ENCODE measurements at regions not wholly inside any gene's neighbourhood (a gene's known extent, or its start where the extent isn't known, plus 50 kb on each side); places are given as distances from the start of the nearest gene placed in this dataset.

GRCh38 chr13:111406636-111407035 lies 86.2 kb downstream of the TEX29 start:
- Histone ChIP-seq H3K4me1 (ENCODE audit: insufficient read depth) (no peaks in the 10 kb centered on the region), H4K20me1 (replicated peaks; ENCODE audit: insufficient read depth) (no peaks in the 10 kb centered on the region), H3F3A (replicated peaks; ENCODE audit: low read depth) (no peaks in the 10 kb centered on the region), H3K4me2 (no peak overlapping the region), H3K79me2 (replicated peaks; ENCODE audit: insufficient read depth) (no peaks in the 10 kb centered on the region), H3K9me2 (ENCODE audit: insufficient read depth) (no peaks in the 10 kb centered on the region), H3K27me3 (ENCODE audit: insufficient read depth) (no peaks in the 10 kb centered on the region), H3K27ac (ENCODE audit: low read depth) (no peak overlapping the region), H3K4me3 (no peak overlapping the region), H2AFZ (no peak overlapping the region), H3K36me3 (ENCODE audit: insufficient read depth) (no peaks in the 10 kb centered on the region)
- DNase-seq (ENCODE audit: low spot score) = no peak
- Mint-ChIP-seq H3K9me3 (no peaks in the 10 kb centered on the region), H3K4me1 (peaks cover 4% of the 10 kb centered on the region; the same call in 1 of the 3 replicates), H3K27me3 (ENCODE audit: insufficient read depth, low read depth, poor library complexity) (peaks cover 16% of the 10 kb centered on the region), H3K36me3 (ENCODE audit: low read depth) (no peaks in the 10 kb centered on the region), H3K27ac (no peak overlapping the region), H3K4me3 (no peak overlapping the region)
- no peak for ATAC-seq
- TF ChIP-seq ZNF331 (CRISPR knock-in tag; IDR thresholded peaks at IDR 0.05; ENCODE audit: low read depth) = no peak
- TF ChIP-seq ETS1 (IDR thresholded peaks at IDR 0.05) = no peak
- no peak for TF ChIP-seq CREB1 (CRISPR knock-in tag; IDR thresholded peaks at IDR 0.05; ENCODE audit: low read depth)
- TF ChIP-seq, protein P1, sequence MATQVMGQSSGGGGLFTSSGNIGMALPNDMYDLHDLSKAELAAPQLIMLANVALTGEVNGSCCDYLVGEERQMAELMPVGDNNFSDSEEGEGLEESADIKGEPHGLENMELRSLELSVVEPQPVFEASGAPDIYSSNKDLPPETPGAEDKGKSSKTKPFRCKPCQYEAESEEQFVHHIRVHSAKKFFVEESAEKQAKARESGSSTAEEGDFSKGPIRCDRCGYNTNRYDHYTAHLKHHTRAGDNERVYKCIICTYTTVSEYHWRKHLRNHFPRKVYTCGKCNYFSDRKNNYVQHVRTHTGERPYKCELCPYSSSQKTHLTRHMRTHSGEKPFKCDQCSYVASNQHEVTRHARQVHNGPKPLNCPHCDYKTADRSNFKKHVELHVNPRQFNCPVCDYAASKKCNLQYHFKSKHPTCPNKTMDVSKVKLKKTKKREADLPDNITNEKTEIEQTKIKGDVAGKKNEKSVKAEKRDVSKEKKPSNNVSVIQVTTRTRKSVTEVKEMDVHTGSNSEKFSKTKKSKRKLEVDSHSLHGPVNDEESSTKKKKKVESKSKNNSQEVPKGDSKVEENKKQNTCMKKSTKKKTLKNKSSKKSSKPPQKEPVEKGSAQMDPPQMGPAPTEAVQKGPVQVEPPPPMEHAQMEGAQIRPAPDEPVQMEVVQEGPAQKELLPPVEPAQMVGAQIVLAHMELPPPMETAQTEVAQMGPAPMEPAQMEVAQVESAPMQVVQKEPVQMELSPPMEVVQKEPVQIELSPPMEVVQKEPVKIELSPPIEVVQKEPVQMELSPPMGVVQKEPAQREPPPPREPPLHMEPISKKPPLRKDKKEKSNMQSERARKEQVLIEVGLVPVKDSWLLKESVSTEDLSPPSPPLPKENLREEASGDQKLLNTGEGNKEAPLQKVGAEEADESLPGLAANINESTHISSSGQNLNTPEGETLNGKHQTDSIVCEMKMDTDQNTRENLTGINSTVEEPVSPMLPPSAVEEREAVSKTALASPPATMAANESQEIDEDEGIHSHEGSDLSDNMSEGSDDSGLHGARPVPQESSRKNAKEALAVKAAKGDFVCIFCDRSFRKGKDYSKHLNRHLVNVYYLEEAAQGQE (IDR thresholded peaks at IDR 0.05; ENCODE audit: unreplicated experiment) = no peak
- TF ChIP-seq ZNF462 (CRISPR knock-in tag; IDR thresholded peaks at IDR 0.05) = no peak
- no peak for TF ChIP-seq EZH2phosphoT487 (IDR thresholded peaks at IDR 0.05; ENCODE audit: unreplicated experiment)
- no peak for TF ChIP-seq STAT1 (IDR thresholded peaks at IDR 0.05; ENCODE audit: unreplicated experiment)
- TF ChIP-seq CTCF (conservative IDR thresholded peaks at IDR 0.05; ENCODE audit: low read depth in 2 of 2) = no peak
- TF ChIP-seq POLR2AphosphoS5 (IDR thresholded peaks at IDR 0.05; ENCODE audit: low read depth) = no peak
- no peak for TF ChIP-seq JUNB (IDR thresholded peaks at IDR 0.05; ENCODE audit: unreplicated experiment)
- no peak for TF ChIP-seq ZNF114 (CRISPR knock-in tag; IDR thresholded peaks at IDR 0.05)
- TF ChIP-seq NANOG (IDR thresholded peaks at IDR 0.05; ENCODE audit: borderline replicate concordance) = no peak
- TF ChIP-seq EZH2 (IDR thresholded peaks at IDR 0.05; ENCODE audit: low read depth, unreplicated experiment) = no peak

Data from GM23338 (cell line).